ENCODE measurements at regions not wholly inside any gene's neighbourhood (a gene's known extent, or its start where the extent isn't known, plus 50 kb on each side); places are given as distances from the start of the nearest gene placed in this dataset.

DNA sequence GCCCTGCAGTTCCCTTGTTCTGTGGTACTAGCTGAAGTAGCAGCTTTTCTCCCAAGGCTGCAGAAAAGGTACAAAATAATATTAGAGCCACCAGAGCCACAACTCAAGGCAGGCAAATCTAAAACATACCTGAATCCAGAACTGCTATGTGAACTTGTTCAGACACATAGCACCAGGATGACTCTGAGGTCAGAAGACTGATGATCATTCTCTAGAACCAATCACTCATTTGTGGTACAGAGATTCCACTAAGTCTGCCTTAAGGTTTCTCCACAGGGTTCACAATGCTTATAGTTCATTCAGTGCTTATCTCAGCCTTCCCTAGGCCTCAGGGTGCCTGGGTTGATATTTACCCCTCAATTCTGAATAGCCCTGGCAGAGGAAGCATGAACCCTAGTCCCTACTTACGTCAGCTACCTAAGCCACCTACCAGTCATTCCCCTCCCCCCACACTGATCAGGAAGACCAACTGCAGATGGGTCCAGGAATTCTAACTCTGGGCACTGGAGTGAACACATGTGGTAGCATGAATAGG, 140.9 kb upstream of the MOCS1 start:
- DNase-seq (ENCODE audit: low read depth) = no peak
- no peak overlapping the region for H3K4me3 ChIP-seq (ENCODE audit: control insufficient read depth, low read depth, low read length)
- TF ChIP-seq, protein P1, sequence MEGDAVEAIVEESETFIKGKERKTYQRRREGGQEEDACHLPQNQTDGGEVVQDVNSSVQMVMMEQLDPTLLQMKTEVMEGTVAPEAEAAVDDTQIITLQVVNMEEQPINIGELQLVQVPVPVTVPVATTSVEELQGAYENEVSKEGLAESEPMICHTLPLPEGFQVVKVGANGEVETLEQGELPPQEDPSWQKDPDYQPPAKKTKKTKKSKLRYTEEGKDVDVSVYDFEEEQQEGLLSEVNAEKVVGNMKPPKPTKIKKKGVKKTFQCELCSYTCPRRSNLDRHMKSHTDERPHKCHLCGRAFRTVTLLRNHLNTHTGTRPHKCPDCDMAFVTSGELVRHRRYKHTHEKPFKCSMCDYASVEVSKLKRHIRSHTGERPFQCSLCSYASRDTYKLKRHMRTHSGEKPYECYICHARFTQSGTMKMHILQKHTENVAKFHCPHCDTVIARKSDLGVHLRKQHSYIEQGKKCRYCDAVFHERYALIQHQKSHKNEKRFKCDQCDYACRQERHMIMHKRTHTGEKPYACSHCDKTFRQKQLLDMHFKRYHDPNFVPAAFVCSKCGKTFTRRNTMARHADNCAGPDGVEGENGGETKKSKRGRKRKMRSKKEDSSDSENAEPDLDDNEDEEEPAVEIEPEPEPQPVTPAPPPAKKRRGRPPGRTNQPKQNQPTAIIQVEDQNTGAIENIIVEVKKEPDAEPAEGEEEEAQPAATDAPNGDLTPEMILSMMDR (conservative IDR thresholded peaks at IDR 0.05; ENCODE audit: control insufficient read depth, insufficient read depth, low read depth, low read length) = no peak

DNA sequence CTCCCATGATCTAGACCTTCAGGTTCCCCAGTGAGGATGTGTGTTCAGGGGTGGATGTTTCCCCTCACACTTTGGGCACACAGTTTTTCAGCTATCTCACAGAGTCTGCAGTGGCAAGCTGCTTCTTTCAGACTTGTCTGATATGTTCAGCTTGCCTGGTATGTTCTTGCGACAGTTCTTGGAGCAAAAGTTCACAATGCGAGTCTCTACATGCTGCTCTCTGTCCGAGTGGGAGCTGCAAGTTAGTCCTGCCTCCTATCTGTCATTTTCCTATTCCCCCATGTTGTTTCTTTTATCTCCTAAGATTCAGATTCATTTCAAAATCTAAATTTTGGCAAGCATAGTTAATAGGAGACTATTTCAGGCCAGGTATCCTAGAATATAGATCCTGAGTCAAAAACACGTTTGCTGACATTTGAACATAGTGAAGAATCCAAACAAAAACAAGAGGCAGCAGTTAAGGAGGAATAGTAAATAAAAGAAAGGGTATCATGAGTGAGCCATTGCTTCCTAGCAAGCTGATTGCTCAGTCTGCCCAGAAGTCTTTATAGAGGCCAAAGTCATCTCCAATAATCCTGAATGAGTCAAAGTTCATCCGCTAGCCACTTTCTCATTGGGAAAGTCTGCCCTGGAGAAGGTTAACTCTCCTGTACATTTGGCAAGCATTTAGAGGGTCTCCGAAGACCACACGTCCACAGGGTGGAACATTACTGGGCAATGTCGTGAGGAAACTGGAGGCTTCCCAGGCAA, 140.2 kb upstream of the MOCS1 start:
- TF ChIP-seq, protein P1 (conservative IDR thresholded peaks at IDR 0.05; ENCODE audit: control insufficient read depth, insufficient read depth, low read depth, low read length) = no peak

DNA sequence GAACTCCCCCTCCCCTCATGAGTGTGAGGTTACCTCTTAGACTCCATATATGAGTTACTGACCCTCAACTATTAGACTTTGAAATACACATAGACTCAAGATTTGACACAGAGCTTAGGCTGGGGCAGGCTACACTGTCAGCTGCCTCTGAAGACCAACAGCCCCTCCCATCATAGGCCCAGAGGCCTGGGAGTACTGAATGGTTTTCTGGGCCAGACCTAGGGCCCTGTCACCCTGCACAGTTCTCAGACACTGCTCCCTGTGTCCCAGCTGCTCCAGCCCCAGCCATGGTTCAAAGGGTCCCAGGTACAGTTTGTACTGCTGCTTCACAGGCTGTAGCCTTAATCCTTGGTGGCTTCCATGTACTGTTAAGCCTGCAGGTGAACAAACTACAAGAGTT, 132.1 kb upstream of the MOCS1 start:
- no peak overlapping the region for H3K4me3 ChIP-seq (ENCODE audit: control insufficient read depth, low read depth, low read length)
- no peak for DNase-seq (ENCODE audit: low read depth)
- TF ChIP-seq, protein P1 (conservative IDR thresholded peaks at IDR 0.05; ENCODE audit: control insufficient read depth, insufficient read depth, low read depth, low read length) = no peak

More for the DNA sequence above, 140.2 kb upstream of the MOCS1 start:
- DNase-seq (ENCODE audit: low read depth) = no peak
- H3K4me3 ChIP-seq (ENCODE audit: control insufficient read depth, low read depth, low read length) = no peak overlapping the region

DNA sequence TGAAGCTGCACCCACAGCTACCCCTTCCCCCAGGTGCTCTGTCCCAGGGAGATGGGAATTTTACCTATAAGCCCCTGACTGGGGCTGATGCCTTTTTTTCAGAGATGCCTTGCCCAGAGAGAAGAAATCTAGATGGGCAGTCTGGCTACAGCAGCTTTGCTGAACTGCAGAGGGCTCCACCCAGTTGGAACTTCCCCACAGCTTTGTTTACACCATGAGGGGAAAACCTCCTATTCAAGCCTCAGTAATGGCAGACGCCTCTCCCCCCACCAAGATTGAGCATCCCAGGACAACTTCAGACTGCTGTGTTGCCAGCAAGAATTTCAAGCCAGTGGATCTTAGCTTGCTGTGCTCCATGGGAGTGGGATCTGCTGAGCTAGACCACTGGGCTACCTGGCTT, 122.6 kb upstream of the MOCS1 start:
- TF ChIP-seq, protein P1 (conservative IDR thresholded peaks at IDR 0.05; ENCODE audit: control insufficient read depth, insufficient read depth, low read depth, low read length) = no peak
- no peak for DNase-seq (ENCODE audit: low read depth)
- H3K4me3 ChIP-seq (ENCODE audit: control insufficient read depth, low read depth, low read length) = no peak overlapping the region

DNA sequence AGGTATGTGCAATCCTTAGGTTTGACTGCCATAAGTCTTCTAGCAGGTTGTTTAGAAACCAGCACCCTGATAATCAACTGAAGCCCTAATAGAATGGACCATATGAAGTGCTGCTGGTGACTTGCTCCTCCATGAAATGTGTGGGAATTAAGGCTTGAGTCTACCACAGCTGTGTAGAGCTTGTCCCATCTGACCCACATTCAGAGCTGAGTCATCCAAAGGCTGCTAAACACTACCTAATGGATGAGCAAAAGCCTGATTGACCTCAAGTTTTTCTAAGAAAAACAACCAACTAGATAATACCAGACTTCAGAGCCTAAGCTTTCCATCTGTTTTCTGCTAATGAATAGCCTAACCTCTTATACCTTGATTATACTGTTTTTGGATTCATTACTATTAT, 120.3 kb upstream of the MOCS1 start:
- TF ChIP-seq, protein P1 (conservative IDR thresholded peaks at IDR 0.05; ENCODE audit: control insufficient read depth, insufficient read depth, low read depth, low read length) = no peak
- DNase-seq (ENCODE audit: low read depth) = no peak
- H3K4me3 ChIP-seq (ENCODE audit: control insufficient read depth, low read depth, low read length) = no peak overlapping the region

DNA sequence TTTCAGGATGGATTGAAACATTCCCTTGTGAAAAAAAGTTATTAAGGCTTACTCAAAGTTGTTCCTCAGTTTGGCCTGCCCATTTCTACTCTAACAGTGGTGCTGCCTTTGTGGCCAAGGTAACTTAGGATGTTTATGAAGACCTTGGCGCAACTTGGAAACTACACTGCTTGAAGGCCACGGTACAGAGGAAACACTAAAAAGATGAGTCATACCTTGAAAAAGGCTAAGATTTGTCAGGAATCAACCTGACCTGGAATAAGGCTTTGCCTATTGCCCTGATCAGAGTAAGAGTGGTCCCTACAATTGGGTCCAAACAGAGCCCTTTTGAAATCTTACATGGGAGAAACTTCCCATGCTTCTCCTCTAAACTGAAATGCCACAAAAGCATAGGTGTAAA, 119.9 kb upstream of the MOCS1 start:
- H3K4me3 ChIP-seq (ENCODE audit: control insufficient read depth, low read depth, low read length) = no peak overlapping the region
- TF ChIP-seq, protein P1 (conservative IDR thresholded peaks at IDR 0.05; ENCODE audit: control insufficient read depth, insufficient read depth, low read depth, low read length) = no peak
- no peak for DNase-seq (ENCODE audit: low read depth)

Measured in fibroblast of mammary gland (primary cell).